Activated gamma-delta T cell treated with Interleukin-2 at 50 U/mL for 16 hours (primary cell): ENCODE measurements at regions not wholly inside any gene's neighbourhood (a gene's known extent, or its start where the extent isn't known, plus 50 kb on each side); places are given as distances from the start of the nearest gene placed in this dataset.
"Not testable (repeated sequence)": the region's sequence is repeated elsewhere in the genome, so short reads cannot be mapped to it uniquely, and the experiment has no call there.

ENCODE experiments used
- DNase-seq: peaks from one replicate; pipeline ENCODE4 v3.0.0-alpha.2; 2020

DNA sequence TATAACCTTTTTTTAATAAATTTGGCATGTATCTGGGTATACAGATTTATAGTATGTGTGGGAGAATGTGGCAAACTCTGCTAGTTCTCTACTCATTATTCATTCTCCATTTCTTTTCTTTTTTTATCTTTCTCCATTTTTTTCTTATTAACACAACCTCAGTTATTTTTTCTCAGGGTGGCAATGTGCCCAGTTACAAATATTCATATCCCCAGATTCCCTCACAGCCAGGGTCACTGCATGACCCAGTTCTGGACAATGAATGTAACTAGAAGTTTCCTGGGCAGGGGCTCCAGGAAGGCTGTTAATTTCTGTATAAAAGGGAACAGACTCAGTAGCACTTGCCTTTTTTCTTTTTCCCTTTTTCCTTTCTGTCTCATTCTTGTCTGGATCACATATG, 95.6 kb downstream of the VCPKMT start:
- DNase-seq, result no peak

DNA sequence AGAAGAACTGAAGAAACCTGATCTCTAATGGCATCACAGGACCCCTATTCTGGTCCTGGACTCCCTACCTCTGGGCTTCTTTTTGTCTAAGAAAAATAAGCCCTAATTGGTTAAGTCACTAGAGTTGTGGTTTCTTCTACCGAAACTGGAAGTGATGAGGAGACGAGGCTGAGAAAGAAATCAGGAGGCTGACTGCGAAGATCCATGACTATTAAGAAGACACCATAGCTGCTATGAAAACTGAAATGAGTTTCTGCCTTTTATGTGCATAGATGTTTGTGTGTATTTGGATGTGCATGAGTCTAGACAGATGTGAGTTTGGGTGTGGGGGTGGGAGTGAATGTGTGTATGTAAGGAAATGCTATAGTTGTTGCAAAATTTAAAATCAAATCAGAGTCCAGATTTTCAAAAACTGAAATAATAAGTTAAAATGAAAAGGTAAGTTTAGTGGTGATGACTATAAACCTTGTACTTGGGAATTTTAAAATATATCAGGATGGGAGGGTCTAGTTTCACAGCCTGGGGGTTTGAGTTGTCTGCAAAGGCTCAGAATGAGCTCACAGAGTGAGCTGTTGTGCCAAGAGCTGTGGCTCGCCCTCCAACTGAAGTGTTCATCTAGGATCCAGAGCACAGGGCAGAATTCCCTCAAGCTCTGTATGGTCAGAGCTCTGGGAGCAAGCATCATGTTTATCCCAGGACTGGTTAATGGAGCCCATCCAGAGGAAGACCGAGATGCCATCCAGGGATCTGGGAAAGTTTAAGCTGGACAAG, 94.9 kb downstream of the VCPKMT start:
- DNase-seq, result no peak

DNA sequence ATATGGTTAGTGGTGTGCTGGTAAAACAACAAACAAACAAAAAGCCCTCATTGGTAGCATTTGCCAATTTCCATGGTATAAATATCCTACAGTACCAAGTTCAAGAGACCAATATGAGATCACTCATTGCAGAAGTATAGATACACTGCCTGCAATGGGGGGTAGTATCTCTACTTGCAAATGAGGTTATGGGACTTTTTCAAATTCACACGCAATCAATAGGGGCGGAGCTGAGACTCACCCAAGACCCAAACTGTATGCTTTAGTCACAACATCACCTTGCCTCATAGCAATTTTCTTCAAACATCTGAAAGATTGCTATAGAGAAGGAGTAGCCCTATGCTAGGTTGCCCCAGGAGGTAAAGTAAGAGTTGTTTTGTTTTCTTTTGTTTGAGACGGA, 93.7 kb downstream of the VCPKMT start:
- DNase-seq, result no peak

DNA sequence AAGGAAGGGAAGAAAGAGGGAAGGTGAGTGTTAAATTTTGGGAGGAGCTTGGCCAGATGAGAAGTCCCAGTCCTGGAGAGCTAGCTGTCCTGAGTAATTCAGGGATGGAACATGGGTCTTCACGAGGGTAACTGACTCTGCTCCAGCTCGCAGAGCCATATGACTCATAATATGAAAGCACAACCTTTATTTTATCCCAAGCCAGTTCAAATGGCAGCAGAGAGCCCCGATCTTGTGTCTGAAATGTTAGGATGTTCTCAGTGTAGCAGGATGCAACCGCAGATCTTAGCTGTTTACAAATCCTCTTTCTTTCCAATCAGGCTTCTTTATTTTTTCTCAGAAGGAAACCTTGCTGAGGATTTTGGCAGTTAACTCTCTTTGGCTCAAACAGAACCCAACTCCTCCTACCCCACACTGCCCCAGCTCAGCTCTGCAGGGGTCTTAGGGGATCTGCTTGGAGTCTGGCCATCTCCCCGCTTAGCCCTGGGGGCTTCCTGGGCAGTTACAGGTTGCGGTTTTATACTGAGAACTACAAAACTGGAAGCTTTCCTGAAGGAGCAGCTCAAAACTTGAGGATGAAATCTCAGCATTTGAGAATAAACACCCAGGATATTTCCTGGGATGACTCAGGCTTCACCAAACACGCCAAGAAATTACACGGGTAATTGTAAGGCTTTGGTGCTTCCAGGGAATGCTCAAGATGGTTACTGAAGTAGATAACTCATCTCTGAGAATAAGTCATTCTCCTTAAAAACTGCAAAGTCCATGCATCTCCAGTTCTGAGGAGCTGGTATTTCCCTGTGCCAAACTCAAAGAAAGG, 92.5 kb downstream of the VCPKMT start:
- no peak for DNase-seq

DNA sequence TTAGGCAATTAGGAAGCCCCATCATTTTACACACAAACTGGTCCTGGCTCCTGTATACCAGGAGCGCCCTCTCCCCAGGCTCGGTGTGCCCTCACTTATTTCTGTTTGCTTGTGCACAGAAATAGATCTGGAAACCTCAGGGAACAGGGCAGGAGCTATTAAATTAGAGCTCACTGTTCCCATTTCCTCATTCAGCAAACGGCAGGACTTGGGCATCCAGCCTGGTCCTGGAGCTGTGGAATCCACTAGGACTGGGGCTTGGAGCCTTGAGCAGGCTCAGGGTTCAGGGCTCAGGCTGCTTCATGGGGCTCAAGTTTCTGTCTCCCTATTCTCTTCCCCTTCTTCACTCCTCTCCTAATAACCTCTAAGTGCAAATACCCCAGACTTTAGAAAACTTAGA, 91.3 kb downstream of the VCPKMT start:
- DNase-seq, result no peak

DNA sequence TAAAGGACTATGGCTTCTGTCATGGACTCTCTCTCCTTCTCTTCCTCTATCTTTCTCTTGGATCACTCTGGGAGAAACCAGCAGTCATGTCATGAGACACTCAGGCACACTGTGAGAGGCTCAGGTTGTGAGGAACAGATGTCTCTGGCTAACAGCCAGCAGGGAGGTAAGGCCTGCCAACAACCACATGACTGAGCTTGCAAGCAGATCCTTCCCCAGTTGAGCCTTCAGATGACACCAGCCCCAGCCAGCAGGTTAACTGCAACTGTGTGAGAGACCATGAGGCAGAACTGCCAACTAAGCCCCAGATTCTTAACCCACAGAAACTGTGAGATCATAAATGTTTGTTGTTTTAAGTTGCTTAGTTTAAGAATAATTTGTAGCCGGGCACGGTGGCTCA, 90.6 kb downstream of the VCPKMT start:
- DNase-seq, result no peak

DNA sequence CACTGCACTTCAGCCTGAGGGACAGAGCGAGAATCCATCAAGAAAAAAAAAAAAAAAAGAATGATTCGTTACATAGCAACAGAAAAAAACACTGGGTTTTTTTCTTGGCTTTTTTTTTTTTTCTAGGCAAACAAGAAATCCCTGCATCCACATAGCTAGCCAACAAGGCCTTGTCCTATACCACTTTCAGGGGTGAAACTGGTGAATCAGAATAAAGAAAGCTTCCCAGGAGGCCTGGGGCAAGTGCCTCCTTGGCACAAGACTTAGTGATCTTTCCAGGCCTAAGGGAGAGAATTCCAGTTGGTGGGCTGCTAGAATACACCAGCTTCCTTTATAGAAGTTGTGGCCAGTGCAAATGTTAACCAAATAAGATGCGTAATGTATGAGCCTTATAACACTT, 90.0 kb downstream of the VCPKMT start:
- DNase-seq, result no peak

DNA sequence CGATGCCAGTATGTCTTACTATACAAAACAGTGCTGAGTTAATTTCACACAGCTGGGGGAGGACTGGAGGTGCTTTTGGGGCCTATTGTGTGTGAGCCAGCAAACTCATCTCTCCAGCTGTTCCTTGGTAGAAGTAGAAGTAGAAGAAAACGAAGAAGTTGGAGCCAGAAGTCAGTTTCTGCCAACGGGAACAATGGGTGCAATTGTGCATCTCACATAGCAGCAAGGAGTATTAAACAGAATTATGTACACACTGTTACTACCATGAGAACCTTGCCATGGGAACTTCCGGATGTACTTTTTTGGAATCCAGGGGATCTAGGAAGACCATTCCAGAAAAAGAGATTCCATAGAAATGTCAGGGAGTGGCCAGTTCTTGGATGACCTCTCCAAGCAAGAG, 88.6 kb downstream of the VCPKMT start:
- DNase-seq, result no peak

DNA sequence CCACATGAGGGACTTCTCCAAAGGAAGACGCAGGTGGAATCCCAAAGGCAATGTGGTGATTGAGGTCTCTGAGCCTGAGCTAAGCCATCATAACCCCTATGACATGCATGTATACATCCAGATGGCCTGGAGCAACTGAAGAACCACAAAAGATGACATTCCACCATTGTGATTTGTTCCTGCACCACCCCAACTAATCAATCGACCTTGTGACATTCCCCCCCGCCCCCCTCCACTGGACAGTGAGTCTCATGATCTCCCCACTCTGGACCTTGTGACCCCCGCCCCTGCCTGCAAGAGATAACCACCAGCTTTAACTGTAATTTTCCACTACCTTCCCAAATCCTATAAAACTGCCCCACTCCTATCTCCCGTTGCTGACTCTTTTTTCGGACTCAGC, 87.9 kb downstream of the VCPKMT start:
- DNase-seq, result no peak

DNA sequence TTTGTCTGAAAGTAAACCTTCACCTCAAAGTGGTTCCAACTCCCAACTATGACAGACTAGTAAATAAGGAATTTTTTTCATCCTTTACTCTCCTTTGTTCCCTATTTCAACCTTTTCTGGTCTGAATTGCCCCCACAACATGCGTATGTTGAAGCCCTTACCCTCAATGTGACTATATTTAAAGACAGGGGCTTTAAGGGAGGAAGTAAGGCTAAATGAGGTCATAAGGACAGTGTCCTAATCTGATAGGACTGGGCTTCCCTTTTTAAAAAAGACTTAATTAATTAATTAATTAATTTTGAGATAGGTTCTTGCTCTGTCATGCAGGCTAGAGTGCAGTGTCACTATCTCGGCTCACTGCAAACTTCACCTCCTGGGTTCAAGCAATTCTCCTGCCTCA, 86.3 kb downstream of the VCPKMT start:
- no peak for DNase-seq

DNA sequence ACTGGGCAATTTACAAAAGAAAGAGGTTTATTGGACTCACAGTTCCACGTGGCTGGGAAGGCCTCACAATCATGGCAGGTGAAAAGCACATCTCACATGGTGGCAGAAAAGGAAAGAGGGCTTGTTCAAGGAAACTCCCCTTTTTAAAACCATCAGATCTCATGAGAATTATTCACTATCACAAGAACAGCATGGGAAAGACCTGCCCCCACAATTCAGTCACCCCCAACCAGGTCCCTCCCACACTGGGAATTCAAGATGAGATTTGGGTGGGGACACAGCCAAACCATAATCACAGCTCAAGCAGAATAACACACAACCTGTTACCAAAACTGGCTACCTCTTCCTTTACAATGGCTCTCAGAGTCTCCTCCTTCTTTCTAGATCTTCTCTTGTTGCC, 85.5 kb downstream of the VCPKMT start:
- not testable (repeated sequence) for DNase-seq

DNA sequence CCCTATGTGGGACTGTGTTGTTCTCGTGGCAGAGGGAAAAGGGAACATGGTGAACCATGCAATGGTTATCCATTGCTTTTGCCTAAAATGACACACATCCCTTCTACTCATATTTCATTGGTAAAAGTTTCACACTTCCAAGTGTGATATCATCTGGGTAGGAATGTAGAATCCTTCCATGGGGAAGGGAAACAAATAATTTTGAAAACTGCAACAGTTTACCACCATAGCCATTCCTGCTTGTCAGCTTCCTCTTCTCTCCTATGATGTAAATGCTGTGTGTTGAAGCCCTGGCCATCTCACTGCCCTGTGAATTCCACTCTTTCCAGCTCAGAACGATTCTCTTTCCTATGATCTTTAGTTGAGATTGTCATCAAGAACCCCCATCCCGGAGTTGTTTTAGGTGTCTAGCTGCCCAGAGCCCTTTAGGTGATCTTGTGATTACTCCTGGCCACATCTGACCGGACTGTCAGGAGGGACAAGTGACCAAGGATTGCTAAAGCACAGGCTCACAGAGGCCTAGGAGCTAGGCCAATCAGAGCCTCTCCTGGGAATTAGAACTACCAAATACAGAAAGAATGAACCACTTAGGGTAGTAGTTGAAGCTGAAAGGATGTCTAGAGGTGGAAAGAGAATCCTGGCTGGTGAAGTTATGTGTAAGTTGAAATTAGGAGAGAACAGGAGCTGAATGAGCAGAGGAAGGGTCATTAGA, 84.6 kb downstream of the VCPKMT start:
- no peak for DNase-seq

DNA sequence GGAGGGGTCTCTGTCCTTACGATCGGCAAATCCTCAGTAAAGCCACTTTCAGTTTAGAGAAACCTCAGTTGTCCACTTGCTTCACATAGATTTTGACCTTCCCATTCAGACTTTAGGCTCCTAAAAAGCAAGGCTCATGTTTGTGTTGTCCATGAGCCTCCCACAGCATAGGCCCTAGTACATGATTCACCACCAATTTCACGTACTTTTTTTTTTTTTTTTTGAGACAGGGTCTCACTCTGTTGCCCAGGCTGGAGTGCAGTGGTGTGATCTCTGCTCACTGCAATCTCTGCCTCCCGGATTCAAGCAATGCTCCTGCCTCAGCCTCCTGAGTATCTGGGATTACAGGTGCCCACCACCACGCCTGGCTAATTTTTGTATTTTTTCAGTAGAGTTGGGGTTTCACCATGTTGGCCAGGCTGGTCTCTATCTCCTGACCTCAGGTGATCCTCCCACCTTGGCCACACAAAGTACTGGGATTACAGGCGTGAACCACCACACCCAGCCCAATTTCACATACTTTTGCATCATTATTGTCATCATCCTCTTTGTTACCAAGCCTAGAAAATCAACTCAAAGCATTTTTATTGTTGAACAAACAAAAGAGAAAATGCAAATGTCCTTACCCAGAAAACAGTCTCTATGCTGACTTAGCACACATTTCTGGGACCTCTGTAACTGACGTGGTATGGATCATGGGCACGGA, 83.8 kb downstream of the VCPKMT start:
- not testable (repeated sequence) for DNase-seq

DNA sequence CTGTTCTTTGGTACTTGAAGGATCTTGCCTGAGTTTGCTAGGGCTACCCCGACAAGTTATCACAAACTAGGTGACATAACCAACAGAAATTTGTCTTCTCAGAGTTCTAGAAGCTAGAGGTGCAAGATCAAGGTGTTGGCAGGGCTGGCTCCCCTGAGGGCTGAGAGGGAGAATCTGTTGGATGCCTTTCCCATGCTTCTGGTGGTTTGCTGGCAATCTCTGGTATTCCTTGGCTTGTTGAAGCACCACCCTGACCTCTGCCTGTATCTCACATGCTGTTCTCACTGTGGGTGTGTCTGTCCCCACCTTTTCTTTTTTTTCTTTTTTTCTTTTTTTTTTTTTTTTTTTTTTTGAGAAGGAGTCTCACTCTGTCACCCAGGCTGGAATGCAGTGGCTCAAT, 81.2 kb downstream of the VCPKMT start:
- no peak for DNase-seq

DNA sequence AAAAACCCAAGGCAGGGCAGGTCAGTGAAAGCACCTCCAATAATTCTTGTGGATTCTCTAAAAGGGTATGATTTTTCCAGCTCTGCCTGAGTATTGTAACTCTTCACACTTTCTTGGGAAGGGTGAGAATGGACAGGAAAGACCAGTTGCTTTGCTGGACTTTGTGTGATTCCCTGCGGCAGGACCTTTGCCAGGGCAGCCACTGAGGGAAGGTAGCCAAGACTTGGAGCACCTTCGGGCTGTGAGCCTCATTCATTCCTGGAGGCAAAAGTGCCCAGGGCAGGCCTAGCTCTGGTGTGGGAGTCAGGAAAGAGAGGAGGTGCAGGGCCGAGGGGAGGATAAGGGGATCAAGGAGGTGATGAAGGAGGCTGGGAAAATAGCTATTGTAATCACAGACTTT, 80.2 kb downstream of the VCPKMT start:
- DNase-seq, result no peak

DNA sequence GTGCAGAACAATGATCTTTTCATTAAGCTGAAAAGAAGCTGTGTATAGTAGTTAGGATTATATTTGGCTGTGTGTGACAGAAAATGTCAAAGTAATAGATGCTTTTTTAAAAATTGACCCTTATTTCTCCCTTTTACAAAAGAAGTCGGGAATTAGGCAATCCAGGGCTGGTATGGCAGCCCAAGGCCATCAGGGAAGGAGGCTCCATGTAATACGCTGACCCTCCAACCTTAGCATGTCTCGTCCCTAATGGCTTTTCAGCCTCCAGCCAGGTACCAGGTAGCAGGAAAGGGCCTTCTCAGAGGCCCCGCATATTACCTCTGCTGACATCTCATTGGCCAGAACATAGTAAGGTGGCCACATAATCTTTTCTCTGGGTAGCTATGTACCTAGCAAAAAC, 79.7 kb downstream of the VCPKMT start:
- DNase-seq, result no peak

DNA sequence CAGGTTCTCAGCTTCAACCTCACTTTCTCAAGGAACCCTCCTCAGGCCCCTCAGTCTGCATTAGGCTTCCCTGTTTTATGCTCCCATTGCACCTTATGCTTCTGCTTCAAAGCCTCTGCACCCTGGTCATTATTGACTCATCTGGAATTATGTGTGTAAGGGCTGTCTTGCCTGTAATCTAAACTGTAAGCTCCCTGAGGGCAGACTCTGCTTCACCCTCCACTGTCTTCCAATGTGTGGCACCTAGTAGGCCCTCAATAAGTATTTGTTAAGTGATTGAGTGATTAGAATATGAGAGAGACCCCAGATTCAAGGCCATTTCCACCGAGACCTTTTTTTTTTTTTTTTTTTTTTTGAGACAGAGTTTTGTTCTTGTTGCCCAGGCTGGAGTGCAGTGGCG, 79.1 kb downstream of the VCPKMT start:
- DNase-seq, result no peak

DNA sequence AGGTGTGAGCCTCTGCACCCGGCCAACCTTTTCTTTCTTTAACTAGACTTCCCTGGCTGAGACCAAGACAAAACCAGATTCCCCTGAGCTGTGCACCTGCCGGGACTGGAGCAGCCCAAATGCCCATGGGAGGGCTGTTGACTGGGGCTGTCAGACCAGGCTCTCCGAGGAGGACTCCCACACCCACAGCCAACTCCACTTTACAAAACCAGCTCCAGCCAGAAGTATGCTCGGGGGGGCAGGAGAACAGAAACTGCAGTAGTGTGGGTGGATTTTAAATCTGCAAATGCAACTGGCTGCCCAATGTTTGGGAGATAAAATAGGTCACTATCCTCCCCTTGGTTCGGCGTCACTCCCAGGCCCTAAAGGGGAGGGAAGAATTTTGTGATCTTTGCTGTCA, 78.5 kb downstream of the VCPKMT start:
- DNase-seq, result no peak

DNA sequence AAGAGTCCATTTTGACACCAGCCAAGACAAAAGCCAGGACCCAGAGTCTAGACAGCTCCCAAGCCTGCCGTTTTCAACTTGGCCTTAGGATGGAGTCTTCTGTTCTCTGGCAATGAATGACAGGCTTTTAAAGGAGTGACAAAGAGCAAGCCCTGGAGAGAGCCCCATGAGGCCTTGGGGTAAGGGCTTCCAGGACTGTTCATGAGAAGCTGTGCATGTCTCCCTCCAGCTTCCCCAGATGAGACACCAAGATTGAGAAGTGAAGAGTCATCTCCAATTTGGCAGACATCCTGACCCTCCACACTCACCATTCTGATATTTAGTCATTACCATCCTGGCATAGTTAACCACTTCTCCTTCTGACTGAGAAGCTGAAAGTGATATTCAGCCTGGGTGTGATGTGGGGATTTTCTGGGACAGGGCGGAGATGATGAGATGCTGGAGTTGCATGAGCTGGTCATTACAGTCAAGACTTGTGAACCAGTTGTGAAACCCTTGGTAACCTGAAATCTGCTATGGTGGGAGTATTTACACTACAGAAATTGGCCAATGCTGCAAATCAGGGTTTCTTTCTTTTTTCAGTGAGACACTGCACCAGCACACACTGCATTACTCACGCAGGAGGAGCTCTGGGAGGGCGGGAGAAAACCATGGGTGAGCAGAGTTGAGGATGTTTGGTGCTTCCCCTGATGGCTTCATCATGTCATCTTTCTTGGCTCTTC, 77.8 kb downstream of the VCPKMT start:
- no peak for DNase-seq

DNA sequence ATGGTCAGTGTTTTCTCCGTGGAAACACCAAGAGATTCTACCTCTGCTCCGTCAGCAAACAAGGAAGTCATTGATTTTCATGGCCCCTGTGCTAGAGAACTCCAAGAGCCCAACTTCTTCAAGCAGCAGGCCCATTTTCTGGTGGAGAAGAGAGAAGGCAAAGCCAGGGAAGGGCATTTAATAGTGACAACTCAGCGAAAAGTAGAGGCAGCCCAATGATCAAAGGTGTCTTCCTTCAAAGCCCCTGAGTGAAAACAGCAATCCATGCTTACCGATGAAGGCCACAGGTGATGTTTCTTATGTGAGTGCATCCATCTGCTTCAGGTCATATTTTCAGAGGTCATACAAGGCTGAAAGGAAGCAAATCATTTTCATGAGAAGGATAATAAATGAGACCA, 77.3 kb downstream of the VCPKMT start:
- no peak for DNase-seq

DNA sequence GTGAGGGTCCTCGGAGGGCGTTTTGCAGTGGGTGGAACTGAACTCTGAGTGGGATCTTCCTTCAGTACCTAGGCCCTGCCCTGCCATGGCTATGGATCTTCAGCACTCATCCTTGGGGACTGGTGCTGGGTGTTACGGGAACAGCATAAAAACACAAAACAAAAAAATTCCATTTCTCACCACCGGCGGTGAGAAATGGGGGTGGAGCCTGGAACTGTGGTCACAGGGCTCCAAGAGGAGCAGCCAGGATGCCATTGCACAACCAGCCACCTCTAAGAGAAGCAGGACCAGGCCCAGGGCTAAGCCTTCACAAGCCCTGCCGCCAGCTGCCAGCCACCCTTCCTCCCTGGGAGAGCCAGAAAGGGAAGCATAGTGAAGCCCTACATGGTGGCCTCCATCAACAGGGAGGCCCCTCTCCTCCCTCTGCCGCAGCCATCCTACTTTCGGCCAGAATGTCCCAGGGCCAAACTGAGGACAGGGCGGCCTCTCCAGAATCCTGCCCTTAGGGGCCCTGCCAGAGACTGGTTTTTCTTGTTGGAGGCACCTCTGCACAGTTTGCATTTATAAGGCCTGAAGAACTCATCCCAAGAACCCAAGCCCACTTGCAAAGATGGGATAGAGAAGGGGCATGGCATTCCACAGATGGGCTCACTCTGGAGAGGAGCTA, 76.5 kb downstream of the VCPKMT start:
- DNase-seq, result no peak

DNA sequence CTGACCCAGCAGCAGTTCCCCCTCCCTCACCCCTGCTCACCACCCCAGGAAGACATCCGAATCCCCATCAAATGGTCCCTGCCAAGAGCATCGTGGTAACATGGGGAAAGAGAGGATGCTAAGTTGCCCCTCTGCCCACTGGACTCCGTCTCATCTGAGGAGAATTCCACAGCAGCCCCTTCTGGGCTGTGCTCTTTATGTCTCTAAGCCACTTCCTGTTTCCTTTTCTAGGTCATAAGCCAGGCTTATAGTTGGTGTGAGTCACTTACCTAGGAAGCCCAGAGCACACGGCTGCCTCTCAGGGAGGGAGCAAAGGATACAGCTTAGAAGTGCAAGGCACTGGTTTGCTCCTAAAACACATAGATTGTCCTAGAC, 76.0 kb downstream of the VCPKMT start:
- peak; percentile 30 for DNase-seq
